ENCODE measurements at regions not wholly inside any gene's neighbourhood (a gene's known extent, or its start where the extent isn't known, plus 50 kb on each side); places are given as distances from the start of the nearest gene placed in this dataset.

- Histone ChIP-seq H3K27me3 (ENCODE audit: insufficient read depth, poor library complexity, severe bottlenecking) (no peaks in the 10 kb centered on the region), H3K27ac (replicated peaks) (no peak overlapping the region), H3K4me3 (replicated peaks; ENCODE audit: insufficient read depth, low read length) (no peak overlapping the region)
- no peak for DNase-seq (ENCODE audit: low read depth in 1 of 2, low spot score in 1 of 2)
- TF ChIP-seq GABPA (IDR thresholded peaks at IDR 0.05; ENCODE audit: low read depth) (no peak), CTCF (IDR thresholded peaks at IDR 0.05; ENCODE audit: insufficient read depth, low read length) (no peak), SPI1 (IDR thresholded peaks at IDR 0.05; ENCODE audit: borderline replicate concordance, low read depth) (no peak), POLR2AphosphoS5 (IDR thresholded peaks at IDR 0.05; ENCODE audit: low read depth) (no peak)
- TF ChIP-seq, protein P1, sequence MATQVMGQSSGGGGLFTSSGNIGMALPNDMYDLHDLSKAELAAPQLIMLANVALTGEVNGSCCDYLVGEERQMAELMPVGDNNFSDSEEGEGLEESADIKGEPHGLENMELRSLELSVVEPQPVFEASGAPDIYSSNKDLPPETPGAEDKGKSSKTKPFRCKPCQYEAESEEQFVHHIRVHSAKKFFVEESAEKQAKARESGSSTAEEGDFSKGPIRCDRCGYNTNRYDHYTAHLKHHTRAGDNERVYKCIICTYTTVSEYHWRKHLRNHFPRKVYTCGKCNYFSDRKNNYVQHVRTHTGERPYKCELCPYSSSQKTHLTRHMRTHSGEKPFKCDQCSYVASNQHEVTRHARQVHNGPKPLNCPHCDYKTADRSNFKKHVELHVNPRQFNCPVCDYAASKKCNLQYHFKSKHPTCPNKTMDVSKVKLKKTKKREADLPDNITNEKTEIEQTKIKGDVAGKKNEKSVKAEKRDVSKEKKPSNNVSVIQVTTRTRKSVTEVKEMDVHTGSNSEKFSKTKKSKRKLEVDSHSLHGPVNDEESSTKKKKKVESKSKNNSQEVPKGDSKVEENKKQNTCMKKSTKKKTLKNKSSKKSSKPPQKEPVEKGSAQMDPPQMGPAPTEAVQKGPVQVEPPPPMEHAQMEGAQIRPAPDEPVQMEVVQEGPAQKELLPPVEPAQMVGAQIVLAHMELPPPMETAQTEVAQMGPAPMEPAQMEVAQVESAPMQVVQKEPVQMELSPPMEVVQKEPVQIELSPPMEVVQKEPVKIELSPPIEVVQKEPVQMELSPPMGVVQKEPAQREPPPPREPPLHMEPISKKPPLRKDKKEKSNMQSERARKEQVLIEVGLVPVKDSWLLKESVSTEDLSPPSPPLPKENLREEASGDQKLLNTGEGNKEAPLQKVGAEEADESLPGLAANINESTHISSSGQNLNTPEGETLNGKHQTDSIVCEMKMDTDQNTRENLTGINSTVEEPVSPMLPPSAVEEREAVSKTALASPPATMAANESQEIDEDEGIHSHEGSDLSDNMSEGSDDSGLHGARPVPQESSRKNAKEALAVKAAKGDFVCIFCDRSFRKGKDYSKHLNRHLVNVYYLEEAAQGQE (IDR thresholded peaks at IDR 0.05; ENCODE audit: insufficient replicate concordance, low read depth), result no peak
These were observed 94.9 kb upstream of the RAP1B start for GRCh38 chr12:68515793-68516192.

- no peak for DNase-seq (ENCODE audit: low read depth in 1 of 2, low spot score in 1 of 2)
- Histone ChIP-seq H3K27ac (replicated peaks) (no peak overlapping the region), H3K4me3 (replicated peaks; ENCODE audit: insufficient read depth, low read length) (no peak overlapping the region), H3K27me3 (ENCODE audit: insufficient read depth, poor library complexity, severe bottlenecking) (no peaks in the 10 kb centered on the region)
- TF ChIP-seq GABPA (IDR thresholded peaks at IDR 0.05; ENCODE audit: low read depth), result no peak
- TF ChIP-seq SPI1 (IDR thresholded peaks at IDR 0.05; ENCODE audit: borderline replicate concordance, low read depth), result no peak
- TF ChIP-seq POLR2AphosphoS5 (IDR thresholded peaks at IDR 0.05; ENCODE audit: low read depth), result no peak
- TF ChIP-seq, protein P1 (IDR thresholded peaks at IDR 0.05; ENCODE audit: insufficient replicate concordance, low read depth), result no peak
- no peak for TF ChIP-seq CTCF (IDR thresholded peaks at IDR 0.05; ENCODE audit: insufficient read depth, low read length)
These were observed 89.3 kb upstream of the RAP1B start for GRCh38 chr12:68521321-68521839.

GRCh38 chr12:68521848-68522502 lies 88.7 kb upstream of the RAP1B start:
- TF ChIP-seq CTCF (IDR thresholded peaks at IDR 0.05; ENCODE audit: insufficient read depth, low read length) (no peak), POLR2AphosphoS5 (IDR thresholded peaks at IDR 0.05; ENCODE audit: low read depth) (no peak), GABPA (IDR thresholded peaks at IDR 0.05; ENCODE audit: low read depth) (no peak), SPI1 (IDR thresholded peaks at IDR 0.05; ENCODE audit: borderline replicate concordance, low read depth) (no peak)
- TF ChIP-seq, protein P1 (IDR thresholded peaks at IDR 0.05; ENCODE audit: insufficient replicate concordance, low read depth), result no peak
- no peak for DNase-seq (ENCODE audit: low read depth in 1 of 2, low spot score in 1 of 2)
- H3K27me3 ChIP-seq (ENCODE audit: insufficient read depth, poor library complexity, severe bottlenecking), result no peaks in the 10 kb centered on the region
- H3K4me3 ChIP-seq (replicated peaks; ENCODE audit: insufficient read depth, low read length), result no peak overlapping the region
- H3K27ac ChIP-seq (replicated peaks), result no peak overlapping the region
